Loucy (cell line): ENCODE measurements at regions not wholly inside any gene's neighbourhood (a gene's known extent, or its start where the extent isn't known, plus 50 kb on each side); places are given as distances from the start of the nearest gene placed in this dataset.
A peak's percentile ranks its signal among the peaks of the same experiment; 100 is the strongest.

Experiments
- H2AFZ ChIP-seq: fragments of 200-600 bp; sonication (generic); 2 replicates; pipeline ENCODE4 v1.6.0; 2016; ENCODE audit warnings: antibody characterized with exemption, mild to moderate bottlenecking, low read length, moderate library complexity
- H3F3A ChIP-seq: fragments of 200-600 bp; 2 replicates; pipeline ENCODE4 v1.6.0; 2016; ENCODE audit warnings: antibody characterized with exemption, low read depth, mild to moderate bottlenecking
- H3K27me3 ChIP-seq: fragments of 200-600 bp; sonication (generic); 2 replicates; pipeline ENCODE4 v1.6.1; 2014; ENCODE audit warnings: low read length, mild to moderate bottlenecking; ENCODE audit not compliant: insufficient read depth, poor library complexity, severe bottlenecking
- H3K36me3 ChIP-seq: fragments of 200-600 bp; sonication (generic); 2 replicates; pipeline ENCODE4 v1.6.1; 2016; ENCODE audit warnings: low read length; ENCODE audit not compliant: insufficient read depth
- H3K4me1 ChIP-seq: fragments of 200-600 bp; sonication (generic); 2 replicates; pipeline ENCODE4 v1.5.1; 2014; ENCODE audit warnings: low read length, mild to moderate bottlenecking; ENCODE audit not compliant: insufficient read depth, poor library complexity, severe bottlenecking
- H3K4me2 ChIP-seq: fragments of 200-600 bp; sonication (generic); 2 replicates; pipeline ENCODE4 v1.6.0; 2014; ENCODE audit warnings: antibody characterized with exemption, low read length, low read depth, mild to moderate bottlenecking; ENCODE audit not compliant: poor library complexity, severe bottlenecking
- H3K4me3 ChIP-seq: fragments of 200-600 bp; sonication (generic); 2 replicates; pipeline ENCODE4 v1.5.1; 2014; ENCODE audit warnings: low read length, mild to moderate bottlenecking, mixed read lengths; ENCODE audit not compliant: poor library complexity, severe bottlenecking
- H3K79me2 ChIP-seq: fragments of 200-600 bp; sonication (generic); 2 replicates; pipeline ENCODE4 v1.6.1; 2014; ENCODE audit warnings: low read length; ENCODE audit not compliant: insufficient read depth
- H3K9ac ChIP-seq: fragments of 200-600 bp; sonication (generic); 2 replicates; pipeline ENCODE4 v1.6.0; 2014; ENCODE audit warnings: mild to moderate bottlenecking, low read depth, low read length, moderate library complexity; ENCODE audit not compliant: poor library complexity, severe bottlenecking
- H3K9me2 ChIP-seq: fragments of 200-600 bp; sonication (generic); replicated peaks from 2 replicates; pipeline ENCODE4 v1.6.1; 2016; ENCODE audit warnings: low read depth, low read length, mixed read lengths
- H3K9me3 ChIP-seq: fragments of 200-600 bp; sonication (generic); 2 replicates; pipeline ENCODE4 v1.6.1; 2014; ENCODE audit warnings: mild to moderate bottlenecking, antibody characterized with exemption, low read length, low read depth; ENCODE audit not compliant: insufficient read depth
- H4K20me1 ChIP-seq: fragments of 200-600 bp; sonication (generic); 2 replicates; pipeline ENCODE4 v1.6.0; 2014; ENCODE audit warnings: antibody characterized with exemption, low read length, mild to moderate bottlenecking; ENCODE audit not compliant: insufficient read depth, poor library complexity, severe bottlenecking
- EZH2phosphoT487 ChIP-seq: fragments of 200-600 bp; IDR thresholded peaks from 2 replicates; pipeline ENCODE4 v1.6.1; 2018; ENCODE audit warnings: antibody characterized with exemption, mild to moderate bottlenecking, moderate library complexity, borderline replicate concordance
- TF ChIP-seq, protein P1 (sequence below): fragments of 200-600 bp; sonication (generic); conservative IDR thresholded peaks from 2 replicates; pipeline ENCODE4 v1.5.1; 2014; ENCODE audit warnings: mild to moderate bottlenecking, antibody characterized with exemption, low read length

DNA sequence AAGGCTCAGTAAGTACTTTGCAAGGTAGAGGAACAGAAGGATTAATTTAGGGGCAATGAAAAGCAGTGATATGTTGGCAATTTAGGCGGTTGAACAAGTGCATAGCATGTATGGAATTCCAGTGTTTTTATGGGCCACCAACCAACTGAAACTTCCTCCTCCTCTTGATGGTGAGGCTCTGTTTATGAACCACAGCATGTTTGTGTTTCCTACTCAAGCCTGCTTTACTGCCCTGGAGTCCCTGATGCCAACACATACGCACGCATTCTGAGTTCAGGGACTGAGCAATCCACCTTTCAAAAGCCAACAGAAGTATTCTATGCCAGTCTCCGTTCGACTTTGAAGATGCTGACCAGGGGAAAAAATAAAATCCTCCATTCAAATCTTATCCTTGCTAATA lies 417.5 kb downstream of the EFNA5 start:
- no peaks in the 10 kb centered on the region for H3K9me3 ChIP-seq
- H4K20me1 ChIP-seq, result no peaks in the 10 kb centered on the region
- no peaks in the 10 kb centered on the region for H3K9me2 ChIP-seq
- TF ChIP-seq, protein P1, sequence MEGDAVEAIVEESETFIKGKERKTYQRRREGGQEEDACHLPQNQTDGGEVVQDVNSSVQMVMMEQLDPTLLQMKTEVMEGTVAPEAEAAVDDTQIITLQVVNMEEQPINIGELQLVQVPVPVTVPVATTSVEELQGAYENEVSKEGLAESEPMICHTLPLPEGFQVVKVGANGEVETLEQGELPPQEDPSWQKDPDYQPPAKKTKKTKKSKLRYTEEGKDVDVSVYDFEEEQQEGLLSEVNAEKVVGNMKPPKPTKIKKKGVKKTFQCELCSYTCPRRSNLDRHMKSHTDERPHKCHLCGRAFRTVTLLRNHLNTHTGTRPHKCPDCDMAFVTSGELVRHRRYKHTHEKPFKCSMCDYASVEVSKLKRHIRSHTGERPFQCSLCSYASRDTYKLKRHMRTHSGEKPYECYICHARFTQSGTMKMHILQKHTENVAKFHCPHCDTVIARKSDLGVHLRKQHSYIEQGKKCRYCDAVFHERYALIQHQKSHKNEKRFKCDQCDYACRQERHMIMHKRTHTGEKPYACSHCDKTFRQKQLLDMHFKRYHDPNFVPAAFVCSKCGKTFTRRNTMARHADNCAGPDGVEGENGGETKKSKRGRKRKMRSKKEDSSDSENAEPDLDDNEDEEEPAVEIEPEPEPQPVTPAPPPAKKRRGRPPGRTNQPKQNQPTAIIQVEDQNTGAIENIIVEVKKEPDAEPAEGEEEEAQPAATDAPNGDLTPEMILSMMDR, result no peak
- no peak for TF ChIP-seq EZH2phosphoT487
- no peaks in the 10 kb centered on the region for H3K4me1 ChIP-seq
- no peak overlapping the region for H3K4me2 ChIP-seq
- no peak overlapping the region for H3K4me3 ChIP-seq
- no peaks in the 10 kb centered on the region for H3K27me3 ChIP-seq
- H3K9ac ChIP-seq, result no peak overlapping the region
- no peaks in the 10 kb centered on the region for H3F3A ChIP-seq
- H3K79me2 ChIP-seq, result no peaks in the 10 kb centered on the region
- no peaks in the 10 kb centered on the region for H3K36me3 ChIP-seq
- H2AFZ ChIP-seq, result no peak overlapping the region

DNA sequence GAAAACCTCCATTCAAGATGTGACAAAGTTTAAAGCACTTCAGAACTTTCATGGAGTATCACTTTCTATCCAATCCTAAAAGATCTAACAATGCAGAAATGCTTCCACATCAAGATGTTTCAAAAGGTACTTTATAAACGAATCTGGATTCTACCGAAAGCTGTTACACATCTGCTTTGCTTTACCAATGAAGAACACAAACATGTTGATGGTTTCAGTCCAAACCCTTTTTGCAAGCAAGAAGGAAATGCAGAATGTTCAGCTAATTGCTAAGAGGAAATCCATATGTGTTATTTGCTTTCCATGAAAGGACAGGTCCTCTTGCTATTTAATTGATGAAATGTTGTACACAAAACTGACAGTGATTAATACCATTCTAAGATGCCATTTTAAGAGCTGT lies 419.6 kb downstream of the EFNA5 start:
- no peaks in the 10 kb centered on the region for H4K20me1 ChIP-seq
- no peaks in the 10 kb centered on the region for H3F3A ChIP-seq
- no peaks in the 10 kb centered on the region for H3K4me1 ChIP-seq
- TF ChIP-seq, protein P1, result no peak
- no peak for TF ChIP-seq EZH2phosphoT487
- no peaks in the 10 kb centered on the region for H3K9me3 ChIP-seq
- no peak overlapping the region for H2AFZ ChIP-seq
- H3K9ac ChIP-seq, result no peak overlapping the region
- no peaks in the 10 kb centered on the region for H3K9me2 ChIP-seq
- no peaks in the 10 kb centered on the region for H3K79me2 ChIP-seq
- no peak overlapping the region for H3K4me3 ChIP-seq
- H3K4me2 ChIP-seq, result no peak overlapping the region
- H3K27me3 ChIP-seq, result no peaks in the 10 kb centered on the region
- no peaks in the 10 kb centered on the region for H3K36me3 ChIP-seq

DNA sequence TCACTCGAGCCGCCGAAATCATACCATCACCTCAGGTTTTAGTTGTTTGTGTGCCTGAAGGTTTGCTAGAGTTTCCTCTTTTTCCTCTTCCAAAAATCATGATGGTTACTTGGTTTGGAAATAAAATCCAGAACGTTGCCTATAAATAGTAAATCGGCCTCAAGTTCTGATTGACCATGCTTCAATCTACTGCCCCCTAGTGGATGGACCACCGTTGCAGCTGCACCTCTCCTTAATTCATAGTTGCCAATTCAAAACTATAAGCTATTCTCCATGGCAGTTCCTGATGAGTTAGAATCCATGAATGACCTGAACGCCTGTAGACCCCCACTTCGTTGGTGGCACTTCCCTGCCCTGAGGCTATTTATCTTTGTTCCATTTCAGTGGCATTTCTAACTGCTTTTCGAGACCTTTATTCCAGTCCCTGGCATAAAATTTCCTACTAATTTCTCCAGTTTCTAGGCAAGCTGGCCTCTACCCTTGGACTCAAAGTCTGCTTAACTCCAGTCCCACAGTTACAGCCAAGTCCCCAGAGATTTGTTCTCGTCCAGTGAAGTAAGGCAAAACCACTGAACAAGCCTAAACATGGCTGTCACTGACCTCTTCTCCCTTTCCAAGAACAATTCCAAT lies 422.6 kb downstream of the EFNA5 start:
- Histone ChIP-seq H4K20me1 (no peaks in the 10 kb centered on the region), H2AFZ (no peak overlapping the region), H3K27me3 (no peaks in the 10 kb centered on the region), H3K4me1 (no peaks in the 10 kb centered on the region), H3K9me3 (no peaks in the 10 kb centered on the region), H3K4me2 (no peak overlapping the region), H3K4me3 (no peak overlapping the region), H3K9me2 (no peaks in the 10 kb centered on the region), H3K9ac (no peak overlapping the region), H3F3A (no peaks in the 10 kb centered on the region), H3K79me2 (no peaks in the 10 kb centered on the region), H3K36me3 (no peaks in the 10 kb centered on the region)
- TF ChIP-seq, protein P1, result peak; percentile 73
- no peak for TF ChIP-seq EZH2phosphoT487
